ENCODE measurements at regions not wholly inside any gene's neighbourhood (a gene's known extent, or its start where the extent isn't known, plus 50 kb on each side); places are given as distances from the start of the nearest gene placed in this dataset.

DNA sequence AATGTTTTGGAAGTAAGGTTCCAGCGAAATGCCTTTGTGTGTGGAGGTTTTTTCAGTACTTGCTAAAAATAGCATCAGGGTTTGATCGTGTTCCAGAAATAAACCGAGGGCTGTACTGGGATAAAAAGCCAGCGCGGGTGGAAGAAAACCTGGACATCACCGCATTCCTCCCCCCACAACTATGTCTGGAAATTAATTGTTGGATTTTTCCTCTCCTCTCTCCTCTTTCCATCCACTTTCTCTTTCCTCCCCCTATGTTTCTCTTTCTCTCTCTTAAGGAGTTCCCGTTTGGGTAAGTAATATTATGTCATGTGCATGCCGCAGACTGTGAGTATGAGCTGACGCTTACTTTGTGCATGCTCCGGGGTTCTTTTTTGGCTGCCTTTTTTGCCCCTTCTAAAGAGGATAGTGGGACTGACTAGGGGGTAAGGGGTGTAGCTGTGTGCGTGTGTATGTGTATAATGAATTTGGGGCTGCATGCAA, 104.2 kb upstream of the HSD17B12 start:
- FAIRE-seq, result no peak

DNA sequence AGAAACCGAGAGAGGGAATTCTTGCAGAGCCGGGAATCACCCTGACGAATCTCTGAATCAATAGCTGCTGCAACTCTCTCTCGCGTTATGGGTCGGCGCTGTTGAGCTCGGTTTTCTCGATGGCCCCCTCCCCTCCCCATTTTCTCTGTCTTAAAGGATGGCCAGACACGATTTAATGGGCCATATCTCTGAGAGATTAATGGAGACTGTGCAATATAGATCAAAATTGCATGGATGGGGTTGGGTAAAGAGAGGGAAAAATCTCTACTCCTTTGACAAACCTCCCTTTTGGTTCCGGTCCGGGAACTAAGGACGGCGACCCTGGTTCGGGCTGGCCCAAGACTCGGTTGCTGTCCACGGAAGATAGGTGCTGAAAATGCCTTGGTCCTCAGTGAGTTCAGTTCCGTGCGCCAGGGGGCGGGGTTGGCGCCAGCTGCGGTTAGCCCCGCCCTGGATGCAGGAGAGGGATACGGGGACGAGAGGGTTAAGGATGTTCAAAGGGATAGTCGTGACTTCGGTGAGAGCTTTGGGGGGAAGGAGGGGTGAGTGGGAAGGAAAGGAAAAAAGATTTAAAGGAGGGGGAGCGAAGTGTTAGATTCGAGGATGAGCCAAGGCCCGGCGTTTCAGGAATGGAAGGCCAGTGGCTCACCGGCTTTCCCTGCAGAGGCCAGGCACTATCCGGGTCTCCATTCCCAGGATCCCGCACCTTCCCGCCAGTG, 103.6 kb upstream of the HSD17B12 start:
- no peak for FAIRE-seq

DNA sequence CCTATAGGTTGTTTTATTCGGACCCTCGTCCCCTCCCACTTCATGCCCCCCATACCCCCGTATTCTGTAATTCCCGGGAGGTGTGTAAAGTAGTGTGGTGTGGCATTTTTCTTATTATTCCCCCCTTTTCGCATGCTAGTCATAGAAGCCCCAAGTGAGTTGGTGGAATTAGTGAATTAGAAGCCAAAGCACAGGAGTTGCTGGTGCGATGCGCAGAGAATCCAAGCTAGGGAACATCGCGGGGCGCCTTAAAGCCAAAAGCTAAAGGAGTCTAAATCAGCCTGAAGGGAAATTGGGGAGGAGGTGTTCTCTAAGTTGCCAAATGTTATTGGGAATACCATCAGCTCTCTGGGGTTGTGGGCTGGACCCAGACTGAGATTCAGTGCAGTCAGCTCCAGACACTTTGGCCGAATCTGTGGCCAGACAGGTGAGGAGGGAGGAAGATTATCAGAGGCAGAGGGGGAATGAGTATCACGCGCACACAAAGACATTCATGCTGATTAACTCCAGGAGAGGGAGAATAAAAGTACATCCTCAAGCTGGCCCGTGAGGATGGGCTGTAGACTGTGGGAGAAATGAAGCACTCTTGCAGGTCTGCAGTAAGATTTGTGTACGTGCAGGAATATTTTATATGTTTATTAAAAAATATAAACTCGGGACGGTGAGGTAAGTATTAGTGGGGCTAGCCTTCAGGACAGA, 102.8 kb upstream of the HSD17B12 start:
- no peak for FAIRE-seq

DNA sequence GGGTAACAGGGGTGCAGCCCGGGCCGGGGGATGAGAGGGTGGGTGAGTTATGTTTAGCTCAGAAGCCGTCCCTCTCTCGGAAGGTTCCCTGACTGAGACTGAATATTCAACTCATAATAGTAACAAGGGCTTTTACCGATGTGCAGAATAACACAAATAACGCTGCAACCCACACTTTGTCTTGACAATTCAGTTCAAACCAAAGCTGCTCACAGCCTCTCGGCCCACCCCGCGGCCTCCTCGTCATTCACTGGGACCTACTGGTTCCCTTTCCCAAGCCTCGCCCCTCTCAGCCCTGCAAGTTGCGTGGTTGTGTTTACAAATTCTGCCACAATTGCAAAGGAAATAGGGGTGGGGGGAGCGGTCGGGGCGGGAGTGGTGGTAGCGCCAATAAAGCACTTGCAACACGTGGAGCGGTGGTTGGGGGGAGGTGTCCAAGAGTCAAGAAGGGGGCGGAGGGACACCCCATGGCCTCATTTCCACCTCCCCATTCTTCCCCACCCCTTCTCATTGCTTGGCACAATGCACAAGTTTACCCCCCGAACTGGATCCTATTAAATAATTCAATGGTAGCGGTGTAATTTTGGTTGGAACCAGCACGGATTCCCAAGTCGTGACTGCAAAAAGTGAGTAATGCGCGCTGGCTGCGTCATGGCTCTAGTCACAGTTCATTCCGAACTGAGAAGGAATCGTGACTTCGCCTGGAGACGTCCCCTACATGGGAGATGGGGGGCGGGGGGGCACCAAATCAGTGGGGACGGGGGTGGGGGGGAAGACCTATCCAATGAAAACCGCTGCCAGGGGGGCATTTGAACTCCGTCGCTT, 102.0 kb upstream of the HSD17B12 start:
- no peak for FAIRE-seq

DNA sequence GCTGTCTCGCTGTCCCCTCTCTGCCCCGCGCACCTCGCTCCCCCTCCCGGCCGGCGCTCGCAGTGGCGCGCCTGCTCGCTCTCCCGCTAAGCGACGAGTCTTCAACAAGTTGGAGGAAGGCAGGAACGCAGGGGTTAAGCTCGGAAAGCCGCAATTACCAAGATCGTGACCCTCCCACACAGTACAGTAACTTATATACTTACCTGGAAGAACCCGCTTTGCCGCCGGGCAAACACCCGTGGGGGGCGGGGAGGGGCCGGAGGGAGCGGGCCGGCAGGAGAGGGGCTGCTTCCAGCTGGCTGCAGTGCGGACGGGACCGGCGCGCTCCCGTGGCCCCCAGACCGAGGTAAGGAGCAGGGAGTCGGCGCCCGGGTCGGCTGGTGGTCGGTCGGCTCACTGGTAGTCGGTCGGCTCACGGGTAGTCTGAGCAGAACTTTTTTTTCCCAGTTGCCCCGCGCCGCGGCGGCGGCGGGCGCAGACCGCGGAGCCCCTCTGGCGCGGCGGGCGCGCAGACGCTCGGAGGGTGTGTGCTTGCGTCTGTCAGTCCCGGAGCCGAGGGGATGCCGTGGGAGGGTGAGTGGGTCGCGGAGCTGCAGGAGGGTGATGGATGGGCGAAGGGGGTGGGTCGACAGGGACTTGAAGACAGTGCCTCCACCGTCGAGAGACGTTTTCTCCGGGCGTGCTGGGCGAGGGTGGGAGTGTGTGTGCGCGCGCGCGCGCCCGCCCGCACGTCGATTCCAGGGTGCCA, 101.2 kb upstream of the HSD17B12 start:
- FAIRE-seq, result no peak

DNA sequence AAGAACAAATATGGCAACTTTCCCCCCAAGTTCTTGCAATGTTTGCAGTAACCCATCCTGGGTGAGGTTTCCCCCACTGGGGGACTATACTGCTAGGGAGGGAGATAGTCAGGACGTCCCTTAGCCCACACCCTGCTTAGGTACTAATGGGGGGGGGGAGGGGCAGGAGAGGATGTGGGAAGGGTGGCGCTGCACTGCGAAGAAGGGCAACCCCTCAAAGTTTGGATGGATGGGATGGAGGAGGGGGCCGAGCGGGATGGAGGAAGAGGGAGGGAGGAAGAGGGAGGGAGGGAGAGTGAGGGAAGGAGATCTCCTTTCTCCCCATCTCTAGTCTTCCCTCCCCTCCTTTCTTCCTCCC, 100.6 kb upstream of the HSD17B12 start:
- no peak for FAIRE-seq

DNA sequence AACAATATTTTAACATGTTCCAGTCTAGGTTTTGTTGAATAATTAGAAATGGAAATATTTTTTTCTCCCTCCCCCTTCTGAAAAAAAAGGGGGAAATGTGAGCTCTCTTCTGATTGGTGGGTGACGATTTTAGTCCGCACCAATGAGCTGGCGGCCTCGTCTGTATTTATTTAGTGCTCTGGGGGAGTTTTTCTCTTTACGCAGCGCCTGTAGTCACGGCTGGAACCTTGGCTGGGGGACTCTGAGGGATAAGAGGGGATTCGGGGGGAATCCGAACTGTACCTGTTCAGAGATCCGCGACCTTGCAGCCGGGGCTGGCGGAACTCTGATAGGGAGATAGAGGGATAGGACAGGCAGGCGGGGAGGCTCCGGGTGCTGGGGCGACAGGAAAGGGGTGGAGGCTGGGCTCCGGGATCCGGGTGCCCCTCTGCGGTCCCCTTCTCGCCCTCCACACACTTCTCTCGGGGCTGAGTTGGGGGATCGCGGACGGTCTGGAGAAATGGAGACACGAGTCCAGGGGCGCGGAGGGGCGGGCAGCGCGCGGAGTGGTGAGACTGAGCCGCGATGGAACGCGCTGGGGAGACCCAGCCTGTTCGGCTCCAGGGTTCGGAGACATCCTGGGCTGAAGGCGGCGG, 99.7 kb upstream of the HSD17B12 start:
- FAIRE-seq, result no peak

DNA sequence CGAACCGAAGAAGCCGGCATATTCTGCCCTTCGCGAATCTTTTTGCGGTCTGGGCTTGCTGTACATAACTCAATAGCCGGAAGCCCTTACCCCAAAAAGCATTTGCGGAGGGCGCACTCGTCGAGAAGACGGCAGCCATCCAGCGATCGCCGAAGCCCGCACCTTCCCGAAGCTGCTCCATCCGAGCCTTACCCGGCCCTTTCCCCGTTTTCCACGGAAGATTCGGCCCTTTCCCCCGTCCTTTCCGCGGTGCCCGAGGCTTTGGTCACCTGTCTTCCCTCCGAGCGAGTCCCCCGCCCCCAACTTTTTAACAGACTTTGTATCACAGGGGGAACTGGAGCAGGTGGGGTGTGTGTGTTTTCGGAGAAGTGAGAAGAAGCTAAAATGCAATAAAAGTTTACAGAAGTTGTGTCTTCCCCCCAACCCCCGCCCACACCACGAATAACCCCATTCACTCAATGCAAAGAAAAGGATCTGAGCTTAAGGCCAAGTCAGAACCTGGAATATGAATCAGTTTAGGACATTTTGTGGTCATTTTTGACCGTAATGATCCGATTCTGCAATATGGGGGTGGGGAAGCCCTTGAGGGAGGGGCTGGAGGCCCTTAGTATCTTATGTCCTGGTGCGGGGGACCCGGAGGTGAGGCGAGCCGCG, 99.0 kb upstream of the HSD17B12 start:
- no peak for FAIRE-seq

DNA sequence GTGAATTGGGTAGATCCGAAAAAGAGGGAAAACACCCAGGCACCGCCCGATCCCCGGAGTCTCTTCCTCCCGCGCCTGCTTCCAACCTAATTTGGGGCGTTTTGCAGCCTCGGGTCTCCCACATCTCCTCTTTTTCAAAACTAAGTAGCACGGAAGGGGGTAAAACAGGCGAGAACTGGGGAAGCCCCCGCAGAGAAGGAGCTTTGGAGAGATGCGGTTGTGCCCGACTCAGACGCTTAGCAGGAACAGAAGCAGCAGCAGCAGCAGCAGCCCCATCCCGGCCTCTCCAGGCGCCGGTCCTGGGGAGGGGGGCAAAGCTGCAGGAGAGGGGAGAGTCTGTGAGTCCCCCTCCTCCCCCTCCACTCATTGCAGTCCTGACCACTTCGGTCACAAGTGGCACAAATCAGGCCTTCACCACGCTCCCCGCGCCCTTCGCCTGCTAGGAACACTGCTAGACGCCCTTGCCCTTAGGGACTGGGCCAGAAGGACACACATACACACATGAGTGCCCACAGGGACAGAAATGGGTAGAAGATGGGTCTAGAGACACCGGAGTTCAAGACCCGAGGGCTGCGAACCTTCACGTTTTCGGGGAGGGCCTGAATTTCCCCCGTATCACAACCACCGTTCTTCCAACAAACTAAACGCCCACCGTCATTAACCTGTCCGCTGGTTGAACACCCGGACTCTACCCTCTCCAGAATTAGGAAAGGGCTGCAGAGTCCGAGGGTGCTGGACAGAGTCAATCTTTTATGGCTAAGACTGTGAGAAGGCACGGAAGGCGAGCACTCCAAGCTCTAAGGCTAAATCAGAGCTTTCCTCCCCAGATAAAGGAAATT, 98.3 kb upstream of the HSD17B12 start:
- no peak for FAIRE-seq

DNA sequence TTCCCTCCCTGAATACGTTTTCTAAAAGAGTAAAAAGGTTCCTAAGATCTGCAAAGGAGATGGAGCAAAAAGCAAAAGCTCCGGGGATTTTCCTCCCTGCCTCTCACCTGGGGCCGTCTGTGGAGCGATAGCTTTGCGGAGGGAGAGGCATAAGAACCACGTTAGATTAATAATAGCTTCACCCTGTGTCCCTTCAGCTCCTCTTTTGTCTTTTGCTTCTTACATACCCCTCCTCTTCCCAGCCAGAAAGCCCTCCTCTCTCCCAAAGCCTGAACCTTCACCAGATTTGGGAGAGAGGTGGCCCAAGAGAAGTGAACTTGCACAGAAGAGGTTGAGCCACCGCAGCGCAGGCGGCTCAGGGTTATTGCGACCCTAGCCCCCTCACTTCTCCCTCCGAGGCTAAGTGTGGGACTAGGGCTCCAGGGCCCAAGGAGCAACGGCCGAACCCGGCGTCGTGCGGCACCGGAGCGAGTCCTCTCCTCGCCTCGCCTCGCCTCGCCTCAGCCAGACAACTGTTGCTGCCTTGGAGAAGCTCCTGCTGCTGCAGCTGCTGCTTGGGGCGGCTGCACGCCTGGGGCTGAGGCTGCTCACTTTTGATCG, 97.6 kb upstream of the HSD17B12 start:
- FAIRE-seq, result no peak

DNA sequence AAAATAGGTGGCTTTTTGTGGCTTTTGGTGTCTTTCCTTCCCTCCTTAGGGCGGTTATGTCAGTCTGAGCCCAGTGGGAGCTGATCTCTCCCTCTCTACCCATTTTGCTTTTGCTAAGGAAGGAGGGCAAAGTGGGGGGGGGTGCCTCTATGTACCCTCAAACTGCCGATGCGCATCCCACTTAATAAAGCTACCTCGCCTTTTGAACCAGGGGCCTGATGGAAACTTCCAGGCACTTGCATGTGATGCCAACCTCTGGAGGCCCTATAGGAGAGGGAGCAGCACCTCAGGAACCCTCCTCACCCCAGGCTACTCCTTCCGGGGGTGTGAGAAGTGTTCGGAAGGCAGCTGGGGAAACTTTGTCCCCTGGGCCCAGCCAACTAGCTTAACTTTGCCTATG, 97.0 kb upstream of the HSD17B12 start:
- no peak for FAIRE-seq

DNA sequence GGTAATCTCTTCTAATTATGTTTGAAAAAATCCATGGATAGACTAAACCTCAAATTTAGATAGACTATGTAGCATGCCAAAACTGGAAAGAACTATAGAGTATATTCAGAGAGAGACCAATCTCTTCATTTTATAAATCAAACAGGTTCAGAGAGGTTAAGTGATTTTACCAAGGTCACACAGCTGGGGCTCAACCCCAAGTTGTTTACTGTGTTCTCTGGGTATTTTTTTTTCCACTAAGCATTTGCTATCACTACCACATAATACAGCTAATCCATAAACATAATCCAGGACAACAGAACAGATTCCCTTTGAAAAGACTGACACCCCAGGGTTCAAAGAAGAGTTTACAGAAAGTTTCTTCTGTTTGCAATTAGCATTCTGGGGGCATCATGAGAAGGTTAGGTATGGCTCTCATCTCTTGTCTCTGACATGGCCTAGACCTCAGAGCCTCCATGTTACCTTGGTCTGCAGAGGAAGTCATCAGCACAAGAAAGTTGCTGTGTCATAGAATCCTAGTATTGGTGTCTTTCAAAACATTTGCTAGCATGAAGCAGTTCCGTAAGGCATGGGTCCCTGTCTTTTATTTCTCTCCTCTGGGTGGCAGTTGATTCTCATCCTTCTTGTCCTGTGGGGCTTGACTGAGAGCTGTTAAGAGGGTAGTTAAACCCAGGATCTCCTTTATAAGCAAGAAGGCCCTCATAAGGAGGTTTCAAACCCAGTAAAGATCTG, 94.5 kb upstream of the HSD17B12 start:
- no peak for FAIRE-seq

DNA sequence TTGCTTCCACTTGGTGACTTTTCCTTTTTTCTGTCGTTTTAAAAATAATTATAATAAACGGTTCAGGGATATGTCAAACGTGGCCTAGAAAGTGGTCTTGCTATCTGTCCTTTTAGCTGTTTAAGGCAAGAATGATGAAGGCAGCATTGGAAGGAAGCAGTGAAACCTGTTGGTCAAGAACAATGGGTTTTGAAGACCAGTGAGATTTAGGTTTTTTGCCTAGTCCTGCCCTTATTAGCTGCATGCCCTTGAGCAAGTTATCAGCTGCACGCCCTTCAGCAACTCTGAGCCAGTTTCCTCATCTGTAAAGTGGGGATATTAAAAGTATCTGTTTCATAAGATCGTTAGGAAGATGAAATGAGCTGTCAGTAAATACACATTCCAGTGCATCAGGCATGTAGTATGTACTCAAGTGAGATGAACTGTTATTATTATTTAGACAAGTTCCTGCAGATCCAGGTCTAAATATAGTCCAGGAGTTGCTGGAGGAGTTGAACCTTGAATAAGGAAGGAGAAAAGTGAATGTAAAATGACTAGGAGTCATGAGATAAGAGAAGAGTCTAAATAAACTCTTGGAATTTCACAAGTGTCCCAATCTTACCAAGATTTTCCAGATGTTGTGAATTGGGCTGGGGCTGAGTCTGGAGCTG, 90.8 kb upstream of the HSD17B12 start:
- FAIRE-seq, result no peak

DNA sequence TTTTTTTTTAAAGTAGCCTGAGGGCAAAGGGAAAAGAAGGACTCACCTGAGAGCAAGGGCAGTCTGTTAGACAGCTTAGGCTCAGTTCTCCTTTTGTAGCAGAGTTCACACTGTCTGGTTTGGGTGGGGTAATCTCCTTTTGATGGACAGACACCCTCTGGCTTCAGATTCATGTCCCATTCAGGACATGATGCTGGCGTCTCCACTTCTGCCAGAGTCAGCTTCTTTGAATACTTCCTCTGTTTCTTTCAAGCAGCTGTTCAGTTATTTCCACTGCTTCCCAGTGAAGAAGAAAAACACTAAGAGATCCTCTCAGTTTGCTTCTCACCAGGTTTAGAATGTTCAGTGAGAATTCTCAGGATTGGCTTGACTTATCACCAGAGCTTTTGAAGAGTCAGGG, 79.0 kb upstream of the HSD17B12 start:
- FAIRE-seq, result no peak

DNA sequence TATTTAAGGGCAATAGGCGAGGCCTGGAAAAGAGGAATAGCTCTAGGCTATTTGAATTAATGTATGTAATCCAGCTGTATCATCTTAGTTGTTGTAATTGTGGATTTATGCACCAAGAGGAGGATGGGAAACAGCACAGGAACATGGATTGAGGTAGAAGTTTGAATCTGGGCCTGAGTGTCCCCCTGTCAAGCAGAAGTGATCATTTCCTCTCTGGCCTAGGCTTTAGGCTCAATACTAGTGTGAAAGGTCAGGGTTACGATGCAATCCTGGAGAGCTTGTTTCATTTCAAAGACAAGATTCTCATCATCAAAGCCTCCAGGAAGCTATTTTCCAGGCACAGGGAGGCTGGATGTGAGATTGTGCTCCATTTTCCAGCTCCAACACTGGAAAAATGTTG, 77.9 kb upstream of the HSD17B12 start:
- no peak for FAIRE-seq

DNA sequence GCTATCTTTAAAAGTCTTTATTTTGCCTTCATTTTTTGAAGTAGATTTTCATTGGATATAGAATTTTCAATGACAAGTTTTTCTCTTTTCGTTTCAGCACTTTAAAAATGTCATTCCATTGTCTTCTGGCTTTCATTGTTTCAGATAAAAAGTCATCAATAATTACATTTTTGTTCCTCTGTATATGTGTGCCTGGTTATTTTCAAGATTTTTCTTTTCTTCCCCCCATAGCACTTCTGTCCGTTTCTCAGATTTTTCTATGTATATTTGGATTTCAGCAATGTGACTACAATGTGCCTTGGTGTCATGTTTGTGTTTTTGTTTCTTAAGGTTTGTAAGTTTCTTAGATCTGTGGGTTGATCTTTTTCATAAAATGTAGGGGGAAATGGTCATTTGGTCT, 66.3 kb upstream of the HSD17B12 start:
- no peak for FAIRE-seq

DNA sequence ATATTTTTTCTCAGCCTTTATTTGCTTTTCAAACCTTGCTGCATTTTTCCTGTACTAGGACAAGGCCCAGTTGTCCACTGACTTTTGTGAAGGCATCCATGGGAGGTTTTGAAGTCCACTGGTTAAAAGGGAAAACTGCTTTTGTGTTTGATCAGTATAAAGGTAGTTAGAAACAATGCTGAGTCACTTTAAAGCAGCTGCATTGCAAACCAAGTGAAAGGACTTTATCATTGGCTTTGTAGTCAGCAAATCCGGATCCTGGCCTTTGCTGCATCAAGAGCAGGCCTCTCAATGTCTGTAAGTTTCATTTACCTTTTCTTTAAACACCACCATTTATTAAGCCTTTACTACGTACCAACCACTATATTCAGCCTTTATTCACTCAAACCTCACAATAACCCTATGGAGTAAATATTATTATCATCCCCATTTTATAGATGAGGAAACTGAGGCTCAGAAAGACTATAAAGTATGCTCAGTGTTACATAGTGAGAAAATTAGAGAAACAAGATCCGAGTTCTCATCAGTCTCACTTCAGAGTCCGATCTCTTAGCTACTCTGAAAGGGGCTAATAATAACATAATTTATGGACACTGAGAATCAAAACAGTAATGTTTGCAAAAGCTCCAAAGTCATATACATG, 60.6 kb upstream of the HSD17B12 start:
- no peak for FAIRE-seq

DNA sequence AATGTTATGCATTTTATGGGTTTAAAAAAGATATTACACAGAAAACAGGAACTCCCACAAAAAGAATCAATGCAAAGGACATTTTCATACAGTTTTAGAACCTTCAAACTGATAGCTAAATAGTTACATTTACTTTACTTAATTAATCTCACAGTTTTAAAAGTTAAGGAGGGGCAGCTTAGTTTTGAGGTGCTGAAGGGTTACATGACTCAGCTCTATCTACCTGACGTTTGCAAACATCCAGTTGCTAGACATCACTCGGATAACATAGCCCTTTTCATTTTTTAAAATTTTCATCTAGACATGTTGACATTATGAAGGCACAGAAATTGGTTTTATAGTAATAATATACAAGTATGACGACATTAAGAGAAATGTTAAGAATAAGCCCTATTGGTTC, 53.7 kb upstream of the HSD17B12 start:
- no peak for FAIRE-seq

Measured in endometrium (tissue), 2 donors.